ENCODE measurements at regions not wholly inside any gene's neighbourhood (a gene's known extent, or its start where the extent isn't known, plus 50 kb on each side); places are given as distances from the start of the nearest gene placed in this dataset.
"Not testable (repeated sequence)": the region's sequence is repeated elsewhere in the genome, so short reads cannot be mapped to it uniquely, and the experiment has no call there.

- DNase-seq, result no peak
Measured at GRCh38 chr13:61575973-61576372, 160.3 kb upstream of the PCDH20 start.

GRCh38 chr13:61563645-61564044 lies 148.0 kb upstream of the PCDH20 start:
- no peak for DNase-seq

DNA sequence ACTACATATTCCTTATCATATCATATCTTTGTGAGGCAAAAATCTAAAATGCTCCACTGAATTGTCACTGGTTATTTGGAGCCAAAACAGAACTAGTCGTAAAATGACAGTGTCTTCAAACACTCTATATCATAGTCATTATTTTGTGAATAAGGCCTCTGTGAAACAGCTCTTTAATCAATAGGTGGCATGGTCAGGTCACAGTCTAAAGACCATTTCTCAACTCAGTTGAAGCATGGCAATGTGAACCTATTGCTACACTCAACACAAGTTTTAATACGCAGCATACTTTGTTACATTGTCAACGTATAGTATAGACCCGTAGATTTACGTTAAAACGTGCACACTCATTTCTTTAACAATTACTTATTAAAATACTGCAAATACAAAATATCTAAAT lies 131.3 kb upstream of the PCDH20 start:
- no peak for DNase-seq

- no peak for DNase-seq
Measured at GRCh38 chr13:61546413-61546812, 130.8 kb upstream of the PCDH20 start.

GRCh38 chr13:61536433-61536832 lies 120.8 kb upstream of the PCDH20 start:
- DNase-seq, result no peak

DNA sequence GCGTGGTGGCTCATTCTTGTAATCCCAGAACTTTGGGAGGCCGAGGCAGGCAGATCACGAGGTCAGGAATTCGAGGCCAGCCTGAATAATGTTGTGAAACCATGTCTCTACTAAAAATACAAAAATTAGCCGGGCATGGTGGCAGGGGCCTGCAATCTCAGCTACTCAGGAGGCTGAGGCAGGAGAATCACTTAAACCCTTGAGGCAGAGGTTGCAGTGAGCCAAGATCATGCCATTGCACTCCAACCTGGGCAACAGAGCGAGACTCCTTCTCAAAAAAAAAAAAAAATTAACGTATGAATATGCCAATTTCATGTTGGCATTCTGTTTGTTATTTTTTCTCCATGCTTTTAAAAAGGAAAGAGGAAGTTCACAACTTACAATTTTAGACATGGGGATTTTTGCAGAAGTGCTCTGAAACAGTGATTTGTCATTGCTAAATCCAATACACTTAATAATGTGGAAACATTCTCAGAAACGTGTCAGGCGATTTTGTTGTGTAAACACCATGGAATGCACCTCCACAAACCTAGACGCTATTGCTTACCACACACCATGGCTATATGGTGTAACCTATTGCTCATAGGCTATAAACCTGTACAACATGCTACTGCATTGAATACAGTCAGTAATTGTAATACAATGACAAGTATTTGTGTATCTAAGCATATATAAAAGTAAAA lies 115.9 kb upstream of the PCDH20 start:
- no peak for DNase-seq

DNA sequence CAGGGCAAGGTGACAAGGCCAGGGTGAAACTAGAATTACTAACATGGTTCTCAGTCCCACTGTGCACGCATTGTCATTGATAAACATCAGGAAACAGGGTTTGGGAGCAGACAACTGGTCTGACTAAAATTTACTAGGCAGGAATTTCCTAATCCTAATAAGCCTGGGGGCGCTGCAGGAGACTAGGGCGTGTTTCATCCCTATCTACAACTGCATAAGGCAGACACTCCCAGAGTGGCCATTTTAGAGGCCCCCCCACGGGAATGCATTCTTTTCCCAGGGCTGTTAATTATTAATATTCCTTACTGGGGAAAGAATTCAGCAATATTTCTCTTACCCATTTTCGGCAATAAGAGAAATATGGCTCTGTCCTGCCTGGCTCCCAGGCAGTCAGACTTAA lies 103.6 kb upstream of the PCDH20 start:
- DNase-seq, result not testable (repeated sequence)

GRCh38 chr13:61508936-61509335 lies 93.3 kb upstream of the PCDH20 start:
- no peak for DNase-seq

DNA sequence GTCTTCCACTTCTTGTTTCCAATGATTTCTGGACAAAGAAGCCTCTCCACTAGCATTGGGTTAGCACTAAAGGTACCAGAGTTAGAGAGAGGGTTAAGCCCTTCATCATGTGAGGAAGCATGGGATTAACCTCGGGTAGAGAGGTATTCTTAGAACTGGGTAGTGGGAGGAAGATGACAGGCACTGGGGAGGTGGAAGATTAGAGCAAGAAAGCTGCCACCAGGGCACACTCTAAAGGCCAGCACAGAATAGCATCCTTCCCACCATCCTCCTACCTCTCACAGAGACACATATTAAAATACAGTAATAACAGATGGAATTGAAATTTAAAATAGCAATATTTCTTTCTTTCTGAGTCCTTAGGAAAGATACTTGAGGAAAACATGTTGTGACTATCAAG lies 84.5 kb upstream of the PCDH20 start:
- DNase-seq, result no peak

DNA sequence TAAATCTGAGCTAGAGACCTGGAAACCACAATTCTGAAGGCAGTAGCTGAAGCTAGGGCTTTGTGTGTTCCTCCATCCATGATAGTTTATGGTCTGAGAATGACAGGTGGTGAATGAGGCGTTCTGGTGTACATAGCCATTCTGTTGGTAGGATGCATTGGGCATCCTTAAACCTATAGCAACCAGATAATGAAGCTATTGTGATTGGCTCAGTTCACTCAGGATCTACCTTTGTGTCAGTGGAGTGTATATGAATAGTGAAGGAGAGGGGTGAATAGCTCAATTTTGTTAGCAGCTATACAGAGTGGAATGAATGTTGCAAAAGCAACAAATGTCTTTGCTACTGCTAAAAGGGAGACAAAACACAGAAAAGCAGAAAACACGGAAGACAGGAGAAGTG lies 80.0 kb upstream of the PCDH20 start:
- DNase-seq, result no peak

- not testable (repeated sequence) for DNase-seq
Measured at GRCh38 chr13:61493556-61493955, 77.9 kb upstream of the PCDH20 start.

DNA sequence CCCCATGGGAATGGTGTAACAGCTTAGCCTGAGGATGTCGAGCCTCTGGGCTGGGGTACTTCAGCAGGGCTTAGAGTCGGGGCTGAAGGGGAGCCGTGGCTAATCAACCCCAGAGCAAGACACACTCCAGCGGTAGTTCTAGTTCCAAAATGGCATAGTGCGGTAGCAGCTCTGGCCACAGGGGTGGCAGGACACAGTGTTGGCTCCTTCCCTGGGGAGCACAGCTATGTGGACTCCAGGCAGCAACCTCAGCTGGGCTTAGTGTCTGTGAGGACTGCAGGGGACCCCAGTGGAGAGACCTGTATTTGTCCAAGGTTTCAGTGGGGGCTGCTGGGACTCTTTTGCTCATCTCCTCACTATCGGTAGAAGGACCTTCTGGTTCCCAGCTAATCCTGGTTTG lies 70.8 kb upstream of the PCDH20 start:
- no peak for DNase-seq

GRCh38 chr13:61485128-61485765 lies 69.6 kb upstream of the PCDH20 start:
- DNase-seq, result no peak

- DNase-seq, result no peak
Measured at GRCh38 chr13:61477619-61478018, 62.0 kb upstream of the PCDH20 start.

GRCh38 chr13:61470786-61471185 lies 55.1 kb upstream of the PCDH20 start:
- DNase-seq, result no peak

DNA sequence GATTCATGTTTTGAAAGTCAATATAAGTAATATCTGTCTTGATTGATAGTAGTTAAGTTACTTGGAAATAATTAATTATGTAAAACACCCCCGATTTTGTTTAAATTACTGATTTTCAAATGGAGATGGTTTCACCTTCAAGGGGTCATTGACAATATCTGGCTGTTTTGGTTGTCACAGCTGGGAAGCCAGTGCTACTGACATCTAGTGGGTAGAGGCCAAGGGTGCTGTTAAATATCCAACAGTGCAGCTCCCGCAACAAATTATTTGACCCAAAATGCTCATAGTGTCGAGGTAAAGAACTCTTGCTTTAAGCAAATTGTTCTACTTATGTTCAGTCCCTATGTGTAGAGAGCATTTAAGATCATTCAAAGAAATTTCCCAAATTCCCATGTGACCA lies 50.6 kb upstream of the PCDH20 start:
- no peak for DNase-seq
